Keratinocyte (primary cell): ENCODE measurements at regions not wholly inside any gene's neighbourhood (a gene's known extent, or its start where the extent isn't known, plus 50 kb on each side); places are given as distances from the start of the nearest gene placed in this dataset.

Experiments
- EZH2 ChIP-seq: IDR thresholded peaks from one replicate; pipeline ENCODE4 v1.6.1; 2012; ENCODE audit warnings: inconsistent platforms, mild to moderate bottlenecking, low read length, moderate library complexity
- TF ChIP-seq, protein P1 (sequence below), 3 experiments: IDR thresholded peaks in 1 of 3; conservative IDR thresholded peaks in 1 of 3; optimal IDR thresholded peaks in 1 of 3; 2 replicates in 2 of 3; 3 replicates in 1 of 3; pipeline versions ENCODE3 to v1.5.1; 2011; ENCODE audit warnings: low read length in 3 of 3, mild to moderate bottlenecking in 3 of 3, moderate library complexity in 2 of 3, control low read depth in 1 of 3, inconsistent platforms in 1 of 3; ENCODE audit not compliant: insufficient read depth in 2 of 3; ENCODE audit errors: extremely low read depth in 1 of 3

DNA sequence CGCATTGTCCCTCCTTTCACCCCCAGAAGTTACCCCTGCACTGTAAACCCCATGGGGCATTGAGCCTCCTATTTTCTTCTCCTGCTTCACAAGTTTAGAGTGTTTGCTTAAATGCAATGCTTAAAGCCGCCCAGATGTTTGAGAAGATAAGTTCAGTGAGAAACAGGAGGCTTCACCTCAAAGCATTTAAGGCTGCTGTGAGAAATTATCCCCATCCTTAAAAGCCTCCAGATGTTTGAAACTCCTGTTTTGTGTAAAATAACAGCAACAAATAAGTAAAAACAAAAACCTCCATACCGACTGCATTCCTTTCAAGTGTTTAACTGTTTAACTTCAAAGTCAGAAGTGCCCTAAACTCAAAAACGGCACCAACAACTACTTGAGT lies 81.8 kb downstream of the RTP5 start:
- TF ChIP-seq, protein P1, sequence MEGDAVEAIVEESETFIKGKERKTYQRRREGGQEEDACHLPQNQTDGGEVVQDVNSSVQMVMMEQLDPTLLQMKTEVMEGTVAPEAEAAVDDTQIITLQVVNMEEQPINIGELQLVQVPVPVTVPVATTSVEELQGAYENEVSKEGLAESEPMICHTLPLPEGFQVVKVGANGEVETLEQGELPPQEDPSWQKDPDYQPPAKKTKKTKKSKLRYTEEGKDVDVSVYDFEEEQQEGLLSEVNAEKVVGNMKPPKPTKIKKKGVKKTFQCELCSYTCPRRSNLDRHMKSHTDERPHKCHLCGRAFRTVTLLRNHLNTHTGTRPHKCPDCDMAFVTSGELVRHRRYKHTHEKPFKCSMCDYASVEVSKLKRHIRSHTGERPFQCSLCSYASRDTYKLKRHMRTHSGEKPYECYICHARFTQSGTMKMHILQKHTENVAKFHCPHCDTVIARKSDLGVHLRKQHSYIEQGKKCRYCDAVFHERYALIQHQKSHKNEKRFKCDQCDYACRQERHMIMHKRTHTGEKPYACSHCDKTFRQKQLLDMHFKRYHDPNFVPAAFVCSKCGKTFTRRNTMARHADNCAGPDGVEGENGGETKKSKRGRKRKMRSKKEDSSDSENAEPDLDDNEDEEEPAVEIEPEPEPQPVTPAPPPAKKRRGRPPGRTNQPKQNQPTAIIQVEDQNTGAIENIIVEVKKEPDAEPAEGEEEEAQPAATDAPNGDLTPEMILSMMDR (optimal IDR thresholded peaks at IDR 0.05 in 1 of 3, IDR thresholded peaks at IDR 0.05 in 1 of 3, conservative IDR thresholded peaks at IDR 0.05 in 1 of 3; ENCODE audit: extremely low read depth in 1 of 3, insufficient read depth in 2 of 3, low read length in 3 of 3) = no peak
- no peak for TF ChIP-seq EZH2
